HG02840 (cell line): ENCODE measurements at regions not wholly inside any gene's neighbourhood (a gene's known extent, or its start where the extent isn't known, plus 50 kb on each side); places are given as distances from the start of the nearest gene placed in this dataset.

ENCODE experiments used
- ATAC-seq: cut with Tn5 transposase; IDR thresholded peaks from one replicate; pipeline ENCODE4 v1.9.1; 2021; ENCODE audit warnings: mild to moderate bottlenecking, moderate library complexity, moderate number of reproducible peaks; ENCODE audit not compliant: unreplicated experiment, low FRiP score

- ATAC-seq, result no peak
Measured at GRCh38 chr9:105173826-105174225, 70.6 kb upstream of the SLC44A1 start.

GRCh38 chr9:105176194-105176593 is 68.3 kb upstream of the SLC44A1 start:
- ATAC-seq, result no peak

GRCh38 chr9:105178076-105178475 is 66.4 kb upstream of the SLC44A1 start:
- no peak for ATAC-seq

GRCh38 chr9:105187781-105188180 is 56.7 kb upstream of the SLC44A1 start:
- ATAC-seq, result no peak

GRCh38 chr9:105188746-105189145 is 55.7 kb upstream of the SLC44A1 start:
- ATAC-seq, result no peak

- ATAC-seq, result no peak
Measured at GRCh38 chr9:105191508-105192121, 52.8 kb upstream of the SLC44A1 start.

- no peak for ATAC-seq
Measured at GRCh38 chr9:105193560-105193959, 50.9 kb upstream of the SLC44A1 start.

- ATAC-seq, result no peak
Measured at GRCh38 chr9:105194234-105194633, 50.2 kb upstream of the SLC44A1 start.
